AG04449 (cell line): ENCODE measurements at regions not wholly inside any gene's neighbourhood (a gene's known extent, or its start where the extent isn't known, plus 50 kb on each side); places are given as distances from the start of the nearest gene placed in this dataset.

Source experiments
- CTCF ChIA-PET: fragments of 350-600 bp; formaldehyde crosslinking; extraction: SDS; loops from one replicate; lab custom pipeline; 2021; ENCODE audit warnings: antibody characterized with exemption; lab: Yijun Ruan, JAX
- POLR2A ChIA-PET: fragments of 400-600, 350-600 bp; formaldehyde crosslinking; extraction: SDS; loops from one replicate; lab custom pipeline; 2020; ENCODE audit warnings: antibody characterized with exemption, inconsistent platforms; lab: Yijun Ruan, JAX
- DNase-seq: peaks from one replicate; pipeline ENCODE4 v3.0.0-alpha.2; 2010; ENCODE audit warnings: low read depth, low spot score
- H3K4me3 ChIP-seq: 2 replicates; pipeline ENCODE4 v1.5.1; 2011; ENCODE audit warnings: low read depth, mild to moderate bottlenecking, control low read depth, low read length
- TF ChIP-seq, protein P1 (sequence below): IDR thresholded peaks from one replicate; pipeline ENCODE4 v1.5.1; 2011; ENCODE audit warnings: mild to moderate bottlenecking, moderate library complexity, low read length, control low read depth, inconsistent platforms; ENCODE audit not compliant: insufficient read depth; ENCODE audit errors: missing control alignments

DNA sequence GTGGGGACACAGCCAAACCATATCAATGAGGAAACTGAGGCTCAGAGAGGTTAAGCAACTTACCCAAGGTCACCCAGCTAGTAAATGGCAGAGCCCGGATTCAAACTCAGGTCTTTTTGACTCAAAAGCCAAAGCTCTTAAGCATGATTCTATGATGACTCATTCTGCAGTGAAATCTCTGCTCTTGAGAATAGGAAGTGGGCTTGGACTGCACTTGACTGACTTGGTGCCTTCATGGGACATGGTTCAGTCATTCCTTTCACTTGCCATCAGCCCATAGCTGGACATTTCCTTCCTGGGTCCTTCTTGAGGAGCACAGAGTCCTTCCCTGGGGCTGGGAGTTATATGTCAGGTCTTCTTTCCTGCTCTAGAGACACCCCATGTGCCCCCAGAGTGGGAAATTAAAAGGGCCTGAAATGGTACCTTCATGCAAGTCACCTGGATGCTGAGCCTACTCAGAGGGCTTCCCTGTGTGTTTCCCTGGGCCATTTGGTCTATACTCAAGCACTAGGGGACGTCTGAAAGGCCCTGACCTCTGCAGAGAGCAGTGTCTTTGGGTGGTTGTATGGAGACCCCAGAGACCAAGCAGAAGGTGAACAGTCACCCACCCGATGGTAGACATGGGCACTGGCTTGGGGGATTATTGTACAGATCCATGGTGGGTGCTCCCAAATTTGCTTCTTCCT is 62.4 kb upstream of the SDK1 start:
- H3K4me3 ChIP-seq = no peak overlapping the region
- CTCF ChIA-PET = no interaction called here
- TF ChIP-seq, protein P1, sequence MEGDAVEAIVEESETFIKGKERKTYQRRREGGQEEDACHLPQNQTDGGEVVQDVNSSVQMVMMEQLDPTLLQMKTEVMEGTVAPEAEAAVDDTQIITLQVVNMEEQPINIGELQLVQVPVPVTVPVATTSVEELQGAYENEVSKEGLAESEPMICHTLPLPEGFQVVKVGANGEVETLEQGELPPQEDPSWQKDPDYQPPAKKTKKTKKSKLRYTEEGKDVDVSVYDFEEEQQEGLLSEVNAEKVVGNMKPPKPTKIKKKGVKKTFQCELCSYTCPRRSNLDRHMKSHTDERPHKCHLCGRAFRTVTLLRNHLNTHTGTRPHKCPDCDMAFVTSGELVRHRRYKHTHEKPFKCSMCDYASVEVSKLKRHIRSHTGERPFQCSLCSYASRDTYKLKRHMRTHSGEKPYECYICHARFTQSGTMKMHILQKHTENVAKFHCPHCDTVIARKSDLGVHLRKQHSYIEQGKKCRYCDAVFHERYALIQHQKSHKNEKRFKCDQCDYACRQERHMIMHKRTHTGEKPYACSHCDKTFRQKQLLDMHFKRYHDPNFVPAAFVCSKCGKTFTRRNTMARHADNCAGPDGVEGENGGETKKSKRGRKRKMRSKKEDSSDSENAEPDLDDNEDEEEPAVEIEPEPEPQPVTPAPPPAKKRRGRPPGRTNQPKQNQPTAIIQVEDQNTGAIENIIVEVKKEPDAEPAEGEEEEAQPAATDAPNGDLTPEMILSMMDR = no peak
- POLR2A ChIA-PET = no interaction called here
- no peak for DNase-seq

DNA sequence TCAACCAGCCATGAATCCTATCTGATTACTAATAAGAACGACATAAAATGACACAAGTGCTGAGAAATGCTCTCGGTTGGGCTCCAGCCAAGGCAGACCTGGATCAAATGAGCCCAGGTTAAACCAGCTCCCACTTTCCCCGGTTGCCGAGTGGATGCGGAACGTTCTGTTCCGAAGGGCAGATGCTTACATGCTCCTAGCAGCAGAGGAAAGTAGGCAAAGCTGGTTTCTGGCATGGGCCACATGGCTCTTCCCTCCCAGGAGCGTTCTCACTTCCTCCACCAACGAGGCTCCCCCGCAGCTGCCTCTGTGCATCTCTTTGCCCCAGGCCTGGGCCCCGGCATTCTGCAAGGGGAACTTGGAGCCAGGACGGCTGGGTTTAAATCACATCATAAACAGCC is 61.8 kb upstream of the SDK1 start:
- POLR2A ChIA-PET = no interaction called here
- H3K4me3 ChIP-seq = no peak overlapping the region
- TF ChIP-seq, protein P1 = no peak
- no peak for DNase-seq
- CTCF ChIA-PET = no interaction called here

DNA sequence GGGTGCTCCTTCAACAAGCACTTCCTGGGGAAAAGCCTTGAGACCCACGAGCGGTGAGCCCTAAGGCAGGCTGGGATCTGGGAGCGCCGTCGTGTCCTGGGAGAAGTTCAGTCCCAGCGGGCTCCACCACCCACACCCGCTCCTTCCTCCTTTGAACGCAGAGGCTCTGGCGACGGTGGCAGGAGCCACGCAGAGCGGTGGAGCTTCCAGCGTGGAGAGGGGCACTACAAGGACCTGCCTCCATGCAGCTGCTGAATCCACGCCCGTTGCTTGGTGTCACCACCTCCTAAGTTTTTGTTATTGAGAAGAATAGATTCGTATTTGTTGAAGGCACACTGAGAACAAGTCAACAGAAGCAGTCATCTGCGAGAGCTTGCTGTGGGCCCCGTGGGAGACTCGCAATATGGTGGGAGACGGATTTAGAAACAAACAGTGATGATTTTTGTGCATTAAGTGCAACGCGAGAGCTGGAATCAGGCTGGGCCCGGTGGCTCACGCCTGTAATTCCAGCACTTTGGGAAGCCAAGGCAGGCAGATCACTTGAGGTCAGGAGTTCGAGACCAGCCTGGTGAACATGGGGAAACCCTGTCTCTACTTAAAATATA is 60.1 kb upstream of the SDK1 start:
- no peak for DNase-seq
- TF ChIP-seq, protein P1 = no peak
- CTCF ChIA-PET = no interaction called here
- POLR2A ChIA-PET = no interaction called here
- H3K4me3 ChIP-seq = no peak overlapping the region

DNA sequence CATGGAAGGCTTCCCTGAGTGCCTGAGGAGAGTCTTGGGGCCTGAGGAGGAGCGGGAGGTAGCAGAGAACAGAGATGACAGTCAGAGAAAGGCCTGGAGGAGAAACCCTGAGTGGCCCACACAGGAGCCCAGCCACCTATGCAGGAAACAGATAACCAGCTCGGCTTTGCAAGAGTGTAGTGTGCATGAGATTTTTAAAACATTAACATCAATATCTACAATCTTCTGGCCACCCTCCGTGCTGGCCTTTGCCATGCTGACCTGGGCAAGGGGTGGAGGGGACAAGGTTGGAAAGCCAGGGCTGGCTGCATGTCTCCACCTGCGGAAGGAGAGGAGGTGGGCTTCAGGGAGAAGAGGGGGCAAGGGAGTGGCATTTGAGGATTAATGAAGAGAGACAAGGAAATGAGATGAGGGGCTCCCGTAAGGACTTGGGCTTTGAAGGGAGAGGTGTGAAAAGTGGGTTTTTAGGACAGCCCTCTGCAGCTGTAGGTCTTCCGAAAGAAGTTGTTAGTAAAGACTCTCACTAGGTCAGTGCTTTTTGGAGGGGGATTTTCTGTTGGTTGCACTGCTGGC is 59.3 kb upstream of the SDK1 start:
- TF ChIP-seq, protein P1 = no peak
- CTCF ChIA-PET = no interaction called here
- H3K4me3 ChIP-seq = no peak overlapping the region
- DNase-seq = no peak
- POLR2A ChIA-PET = no interaction called here

DNA sequence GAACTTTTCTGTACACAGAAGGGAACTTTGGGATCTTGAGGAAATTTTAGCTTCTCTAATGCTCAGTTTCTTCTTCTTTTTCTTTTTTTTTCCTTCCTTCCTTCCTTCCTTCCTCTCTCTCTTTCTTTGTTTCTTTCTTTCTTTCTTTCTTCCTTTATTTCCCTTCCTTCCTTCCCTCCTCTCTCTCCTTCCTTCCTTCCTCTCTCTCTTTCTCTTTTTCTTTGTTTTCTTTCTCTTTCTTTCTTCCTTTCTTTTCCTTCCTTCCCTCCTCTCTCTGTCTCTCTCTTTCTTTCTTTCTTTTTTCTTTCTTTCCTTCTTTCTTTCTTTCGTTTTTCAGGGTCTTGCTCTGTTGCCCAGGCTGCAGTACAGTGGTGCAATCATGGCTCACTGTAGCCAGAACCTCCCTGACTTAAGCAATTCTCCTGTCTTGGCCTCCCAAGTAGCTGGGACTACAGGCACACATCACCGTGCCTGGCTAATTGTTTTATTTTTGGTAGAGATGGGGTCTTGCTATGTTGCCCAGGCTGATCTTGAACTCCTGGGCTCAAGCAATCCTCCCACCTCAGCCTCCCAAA is 58.6 kb upstream of the SDK1 start:
- ChIA-PET POLR2A (no interaction called here), CTCF (no interaction called here)

More for the DNA sequence above, 58.6 kb upstream of the SDK1 start:
- DNase-seq = no peak
- H3K4me3 ChIP-seq = no peak overlapping the region
- TF ChIP-seq, protein P1 = no peak
